ENCODE measurements at regions not wholly inside any gene's neighbourhood (a gene's known extent, or its start where the extent isn't known, plus 50 kb on each side); places are given as distances from the start of the nearest gene placed in this dataset.

DNA sequence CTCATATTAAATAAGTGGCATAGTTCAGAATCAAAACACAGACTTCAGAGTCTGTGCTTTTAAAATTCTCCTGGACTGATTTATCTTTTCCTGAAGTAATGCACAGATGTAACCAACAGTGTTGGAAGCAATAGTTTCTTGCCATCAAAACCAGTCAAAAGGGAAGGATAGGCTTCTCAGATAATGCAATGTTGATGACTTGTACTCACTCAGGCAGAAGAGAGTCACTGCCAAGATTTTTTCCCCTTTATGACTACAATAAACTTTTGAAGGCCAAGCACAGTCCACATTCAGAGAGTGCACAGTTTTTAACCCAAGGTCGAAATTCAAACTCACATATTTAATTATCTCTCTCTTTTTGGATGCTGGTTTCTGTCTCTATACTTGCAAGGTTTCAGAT lies 305.0 kb upstream of the SGO1 start:
- Mint-ChIP-seq H3K9me3 (ENCODE audit: unreplicated experiment) (peaks cover 3% of the 10 kb centered on the region), H3K36me3 (ENCODE audit: unreplicated experiment) (no peaks in the 10 kb centered on the region), H3K27me3 (ENCODE audit: unreplicated experiment) (no peaks in the 10 kb centered on the region), H3K4me1 (ENCODE audit: low read depth, unreplicated experiment) (no peaks in the 10 kb centered on the region), H3K4me3 (ENCODE audit: unreplicated experiment) (no peak overlapping the region), H3K27ac (ENCODE audit: unreplicated experiment) (no peak overlapping the region)
- DNase-seq: no peak
- TF ChIP-seq, protein P1, sequence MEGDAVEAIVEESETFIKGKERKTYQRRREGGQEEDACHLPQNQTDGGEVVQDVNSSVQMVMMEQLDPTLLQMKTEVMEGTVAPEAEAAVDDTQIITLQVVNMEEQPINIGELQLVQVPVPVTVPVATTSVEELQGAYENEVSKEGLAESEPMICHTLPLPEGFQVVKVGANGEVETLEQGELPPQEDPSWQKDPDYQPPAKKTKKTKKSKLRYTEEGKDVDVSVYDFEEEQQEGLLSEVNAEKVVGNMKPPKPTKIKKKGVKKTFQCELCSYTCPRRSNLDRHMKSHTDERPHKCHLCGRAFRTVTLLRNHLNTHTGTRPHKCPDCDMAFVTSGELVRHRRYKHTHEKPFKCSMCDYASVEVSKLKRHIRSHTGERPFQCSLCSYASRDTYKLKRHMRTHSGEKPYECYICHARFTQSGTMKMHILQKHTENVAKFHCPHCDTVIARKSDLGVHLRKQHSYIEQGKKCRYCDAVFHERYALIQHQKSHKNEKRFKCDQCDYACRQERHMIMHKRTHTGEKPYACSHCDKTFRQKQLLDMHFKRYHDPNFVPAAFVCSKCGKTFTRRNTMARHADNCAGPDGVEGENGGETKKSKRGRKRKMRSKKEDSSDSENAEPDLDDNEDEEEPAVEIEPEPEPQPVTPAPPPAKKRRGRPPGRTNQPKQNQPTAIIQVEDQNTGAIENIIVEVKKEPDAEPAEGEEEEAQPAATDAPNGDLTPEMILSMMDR (IDR thresholded peaks at IDR 0.05; ENCODE audit: partially characterized antibody, unreplicated experiment): no peak

DNA sequence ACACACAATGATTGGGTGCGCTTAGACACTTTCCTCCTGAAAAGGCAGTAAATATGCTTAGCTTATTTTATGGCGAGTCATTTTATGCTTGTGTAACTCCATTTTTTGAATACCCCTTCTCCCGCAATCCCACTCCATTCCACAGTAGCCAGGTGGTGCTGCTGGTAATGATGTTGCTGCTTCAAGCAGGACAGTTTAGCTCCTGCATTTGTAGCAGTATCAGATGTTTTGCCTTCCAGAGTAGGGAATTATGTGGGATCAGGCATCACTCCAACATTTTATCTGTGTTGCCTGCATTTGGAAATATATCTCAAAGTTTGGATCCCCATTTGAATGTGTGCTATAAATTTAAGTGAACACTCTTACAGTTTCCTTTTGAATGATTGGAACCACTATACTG lies 302.1 kb upstream of the SGO1 start:
- Mint-ChIP-seq H3K9me3 (ENCODE audit: unreplicated experiment) (peaks cover 3% of the 10 kb centered on the region), H3K27me3 (ENCODE audit: unreplicated experiment) (no peaks in the 10 kb centered on the region), H3K36me3 (ENCODE audit: unreplicated experiment) (no peaks in the 10 kb centered on the region), H3K27ac (ENCODE audit: unreplicated experiment) (no peak overlapping the region), H3K4me1 (ENCODE audit: low read depth, unreplicated experiment) (no peaks in the 10 kb centered on the region), H3K4me3 (ENCODE audit: unreplicated experiment) (no peak overlapping the region)
- no peak for DNase-seq
- TF ChIP-seq, protein P1 (IDR thresholded peaks at IDR 0.05; ENCODE audit: partially characterized antibody, unreplicated experiment): no peak

DNA sequence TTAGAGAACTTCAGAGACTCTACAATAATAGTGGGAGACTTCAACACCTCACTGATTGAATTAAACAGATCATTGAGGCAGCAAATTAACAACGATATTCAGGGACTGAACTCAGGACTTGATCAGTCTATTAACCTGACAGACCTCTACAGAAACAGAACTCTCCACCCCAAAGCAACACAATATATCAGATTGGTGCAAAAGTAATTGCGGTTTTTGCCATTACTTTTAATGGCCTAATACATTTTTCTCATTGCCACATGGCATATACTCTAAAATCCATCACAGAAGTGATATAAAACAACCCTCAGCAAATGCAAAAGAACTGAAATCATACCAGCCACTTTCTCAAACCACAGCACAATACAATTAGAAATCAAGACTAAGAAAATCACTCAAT lies 298.1 kb upstream of the SGO1 start:
- TF ChIP-seq, protein P1 (IDR thresholded peaks at IDR 0.05; ENCODE audit: partially characterized antibody, unreplicated experiment): no peak
- Mint-ChIP-seq H3K4me3 (ENCODE audit: unreplicated experiment) (no peak overlapping the region), H3K4me1 (ENCODE audit: low read depth, unreplicated experiment) (peaks cover 4% of the 10 kb centered on the region), H3K9me3 (ENCODE audit: unreplicated experiment) (peaks cover 3% of the 10 kb centered on the region), H3K36me3 (ENCODE audit: unreplicated experiment) (no peaks in the 10 kb centered on the region), H3K27ac (ENCODE audit: unreplicated experiment) (no peak overlapping the region), H3K27me3 (ENCODE audit: unreplicated experiment) (no peaks in the 10 kb centered on the region)
- DNase-seq: no peak

DNA sequence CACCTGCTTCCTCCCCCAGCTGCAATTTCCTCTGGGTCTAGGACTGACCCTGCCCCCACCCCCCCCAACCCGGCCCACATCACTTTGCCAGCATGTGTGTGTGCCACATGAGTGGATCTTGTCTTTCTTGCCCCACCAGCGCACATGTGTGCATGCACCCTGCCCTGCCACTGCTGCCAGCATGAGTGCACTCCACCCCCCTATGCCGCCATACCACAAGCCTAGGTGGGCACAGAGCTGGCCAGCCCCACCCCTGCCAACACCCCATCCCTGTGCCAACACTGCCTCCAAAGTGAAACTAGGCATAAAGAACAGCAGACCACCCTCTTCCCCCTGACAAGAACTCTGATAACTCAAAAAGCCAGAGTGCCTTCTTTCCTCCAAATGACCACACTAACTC lies 296.3 kb upstream of the SGO1 start:
- H3K27me3 Mint-ChIP-seq (ENCODE audit: unreplicated experiment): no peaks in the 10 kb centered on the region
- no peaks in the 10 kb centered on the region for H3K36me3 Mint-ChIP-seq (ENCODE audit: unreplicated experiment)
- DNase-seq: no peak
- no peak overlapping the region for H3K4me3 Mint-ChIP-seq (ENCODE audit: unreplicated experiment)
- H3K9me3 Mint-ChIP-seq (ENCODE audit: unreplicated experiment): peaks cover 3% of the 10 kb centered on the region
- H3K4me1 Mint-ChIP-seq (ENCODE audit: low read depth, unreplicated experiment): peaks cover 4% of the 10 kb centered on the region
- TF ChIP-seq, protein P1 (IDR thresholded peaks at IDR 0.05; ENCODE audit: partially characterized antibody, unreplicated experiment): no peak
- H3K27ac Mint-ChIP-seq (ENCODE audit: unreplicated experiment): no peak overlapping the region

DNA sequence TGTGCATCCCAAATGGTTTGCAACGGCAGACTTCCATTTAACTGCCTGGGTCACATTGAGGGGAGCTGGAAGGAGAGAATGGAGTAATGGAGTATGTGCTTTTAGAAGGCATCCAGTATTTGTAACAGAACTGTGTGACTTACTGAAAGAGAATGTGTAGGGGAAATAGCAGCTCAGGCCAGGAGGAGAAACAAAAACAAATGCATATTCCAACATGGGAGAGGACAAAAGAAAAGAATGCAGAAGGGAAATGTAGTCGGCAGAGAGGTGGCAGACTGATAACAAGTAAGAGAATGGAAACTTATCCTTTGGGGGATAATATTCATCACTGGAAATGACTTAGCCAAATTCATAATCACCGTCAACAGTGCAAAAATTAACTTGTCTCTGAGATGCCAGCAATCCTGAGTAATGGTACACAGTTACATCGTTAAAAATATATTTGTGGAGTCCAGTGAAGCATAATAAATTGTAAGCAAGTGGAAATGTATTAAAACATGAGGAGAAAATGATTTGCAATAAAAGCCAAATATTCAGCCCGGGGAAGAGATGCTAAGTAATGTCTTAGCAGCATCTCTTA lies 294.9 kb upstream of the SGO1 start:
- Mint-ChIP-seq H3K36me3 (ENCODE audit: unreplicated experiment) (no peaks in the 10 kb centered on the region), H3K27me3 (ENCODE audit: unreplicated experiment) (peaks cover 2% of the 10 kb centered on the region), H3K27ac (ENCODE audit: unreplicated experiment) (no peak overlapping the region), H3K9me3 (ENCODE audit: unreplicated experiment) (peaks cover 3% of the 10 kb centered on the region), H3K4me1 (ENCODE audit: low read depth, unreplicated experiment) (peaks cover 4% of the 10 kb centered on the region), H3K4me3 (ENCODE audit: unreplicated experiment) (no peak overlapping the region)
- DNase-seq: no peak
- TF ChIP-seq, protein P1 (IDR thresholded peaks at IDR 0.05; ENCODE audit: partially characterized antibody, unreplicated experiment): no peak

All from glutamatergic neuron (in vitro differentiated cells).